Suprapubic skin (tissue), 4 donors: ENCODE measurements at regions not wholly inside any gene's neighbourhood (a gene's known extent, or its start where the extent isn't known, plus 50 kb on each side); places are given as distances from the start of the nearest gene placed in this dataset.

Experiments
- CTCF ChIP-seq, 2 donors: fragments of 200-600 bp in 1 of 2; fragments of 450-650 bp in 1 of 2; sonication (generic) in 1 of 2; IDR thresholded peaks; one replicate each; pipeline ENCODE4 v1.5.1; 2016 to 2019; ENCODE audit warnings: antibody characterized with exemption in 2 of 2, mild to moderate bottlenecking in 1 of 2, moderate library complexity in 1 of 2
- POLR2A ChIP-seq, 2 donors: fragments of 450-650 bp; IDR thresholded peaks; one replicate each; pipeline ENCODE4 v1.6.1; 2017; ENCODE audit warnings: antibody characterized with exemption in 2 of 2, mild to moderate bottlenecking in 2 of 2, moderate library complexity in 2 of 2
- POLR2AphosphoS5 ChIP-seq, 3 donors: sonication (generic); formaldehyde crosslinking; IDR thresholded peaks; one replicate each; pipeline ENCODE4 v1.6.1; 2017; ENCODE audit warnings: antibody characterized with exemption in 3 of 3

- TF ChIP-seq CTCF (IDR thresholded peaks at IDR 0.05) = no peak
- no peak for TF ChIP-seq POLR2AphosphoS5 (IDR thresholded peaks at IDR 0.05)
- TF ChIP-seq POLR2A (IDR thresholded peaks at IDR 0.05) = no peak
Observed at GRCh38 chr4:103372002-103372558, 173.9 kb upstream of the CENPE start.
